Heart left ventricle (tissue), 13 donors: ENCODE measurements at regions not wholly inside any gene's neighbourhood (a gene's known extent, or its start where the extent isn't known, plus 50 kb on each side); places are given as distances from the start of the nearest gene placed in this dataset.

Source experiments
- CTCF ChIP-seq, 12 donors: fragments of 200-600 bp; sonication (generic) in 4 of 12; IDR thresholded peaks; one replicate each; pipeline versions ENCODE4 v1.5.0 to v1.8.0; 2018 to 2022; ENCODE audit warnings: antibody characterized with exemption in 12 of 12, mild to moderate bottlenecking in 5 of 12
- POLR2A ChIP-seq, 2 donors: fragments of 450-650 bp; IDR thresholded peaks; one replicate each; pipeline ENCODE4 v1.6.1; 2017; ENCODE audit warnings: antibody characterized with exemption in 2 of 2, mild to moderate bottlenecking in 2 of 2, moderate library complexity in 2 of 2
- donor health status: ischemic (EF 13 %, LVEDD 7.1; RV severe dilation, severe dysfunction).
- donor health status: DM: no; HTN: yes; CAD: no.
- donor health status: DM: no; HTN: no; CAD: no.
- donor health status: ischemic (EF 25% LVEDD 6.9; RV normal size, moderate dysfunction).
- donor health status: ischemic (EF 25% LVEDD 5.7; RV mildly dilated, moderate dysfunction).
- donor health status: ischemic (EF 35%, LVEDD 5.7; RV mildly dilated, moderate dysfunction).
- donor health status: nonischemic (EF 11% LVEDD 7.7; RV severe dilation, severe dysfunction).
- donor health status: DM: yes; HTN: yes; CAD: no.
- donor health status: PGD.
- donor health status: ischemic (EF 29% LVEDD 5.4; RV normal size, mild dysfunction).
- donor health status: nonischemic (EF 23%, LVEDD 6.1; RV moderate dilation, normal function).

- TF ChIP-seq CTCF (IDR thresholded peaks at IDR 0.05), result no peak
- TF ChIP-seq POLR2A (IDR thresholded peaks at IDR 0.05), result no peak
Observed at GRCh38 chr1:230012093-230012393, 55.0 kb upstream of the GALNT2 start.
